K562 (cell line): ENCODE measurements at regions not wholly inside any gene's neighbourhood (a gene's known extent, or its start where the extent isn't known, plus 50 kb on each side); places are given as distances from the start of the nearest gene placed in this dataset.

ENCODE experiments used
- ATAC-seq: fragments of 200-7000 bp; cut with Tn5 transposase; 3 replicates; pipeline ENCODE4 v1.9.1; 2020; ENCODE audit warnings: moderate library complexity
- BruUV-seq: library from RNA; stranded (reverse); fragments of 400-500 nt; replicated peaks from 2 replicates; lab custom pipeline; 2021; lab: Mats Ljungman, UMichigan
- CTCF ChIA-PET: fragments of 300-600 bp; formaldehyde crosslinking; extraction: SDS; loops from one replicate; lab custom pipeline; 2021; ENCODE audit warnings: low intra/inter-chr PET ratio; lab: Yijun Ruan, JAX
- POLR2A ChIA-PET: fragments of 300-600, 350-650 bp; sonication (Branson Sonifier 250); formaldehyde crosslinking; extraction: SDS; loops from one replicate; lab custom pipeline; 2021; ENCODE audit warnings: antibody characterized with exemption, inconsistent platforms; lab: Yijun Ruan, JAX
- DNase-seq, 4 experiments: peaks; one replicate each; pipeline versions ENCODE4 v3.0.0 to v3.0.0-alpha.2; 2011 to 2018; ENCODE audit warnings: low spot score in 3 of 4, mixed read lengths in 3 of 4; ENCODE audit errors: extremely low read depth in 1 of 4
- FAIRE-seq: peaks from 2 replicates; lab custom pipeline; 2011; peaks lifted over from hg19 to GRCh38; lab: Jason Lieb, UNC
- H2AFZ ChIP-seq: 2 replicates; pipeline ENCODE4 v1.6.0; 2011; ENCODE audit warnings: low read depth, low read length, control low read depth, inconsistent platforms
- H3K27ac ChIP-seq: fragments of 200-600 bp; 3 replicates; pipeline ENCODE4 v1.8.0; 2011; ENCODE audit warnings: low read depth, mild to moderate bottlenecking, control low read depth, inconsistent platforms, low read length, moderate library complexity, mixed read lengths; ENCODE audit errors: extremely low read depth
- H3K27me3 ChIP-seq, 2 experiments: fragments of 300-600 bp in 1 of 2; 2 replicates in 1 of 2; 3 replicates in 1 of 2; pipeline versions ENCODE4 v1.6.0 to v1.8.0; 2011; ENCODE audit warnings: inconsistent platforms in 2 of 2, low read length in 2 of 2, mild to moderate bottlenecking in 1 of 2, mixed read lengths in 1 of 2, moderate library complexity in 1 of 2; ENCODE audit not compliant: control insufficient read depth in 2 of 2, insufficient read depth in 2 of 2
- H3K36me3 ChIP-seq: fragments of 300-600 bp; 3 replicates; pipeline ENCODE4 v1.8.0; 2011; ENCODE audit warnings: mild to moderate bottlenecking, low read length, inconsistent platforms; ENCODE audit not compliant: control insufficient read depth, insufficient read depth
- H3K4me1 ChIP-seq, 2 experiments: fragments of 200-600 bp in 1 of 2; replicated peaks in 1 of 2; 2 replicates in 1 of 2; 3 replicates in 1 of 2; pipeline versions ENCODE4 v1.5.1 to v1.8.0; 2011; ENCODE audit warnings: inconsistent platforms in 2 of 2, low read length in 2 of 2, mild to moderate bottlenecking in 1 of 2, mixed read lengths in 1 of 2, moderate library complexity in 1 of 2; ENCODE audit not compliant: control insufficient read depth in 2 of 2, insufficient read depth in 2 of 2
- H3K4me2 ChIP-seq: 2 replicates; pipeline ENCODE4 v1.6.1; 2011; ENCODE audit warnings: low read length, control low read depth, inconsistent platforms, mixed read lengths; ENCODE audit not compliant: insufficient read depth
- H3K4me3 ChIP-seq: fragments of 200-600 bp; sonication (generic), shearing (Covaris generic); 2 replicates; pipeline ENCODE4 v1.5.1; 2016; ENCODE audit warnings: control low read depth, inconsistent platforms
- H3K79me2 ChIP-seq: fragments of 200-600 bp; 3 replicates; pipeline ENCODE4 v1.8.0; 2011; ENCODE audit warnings: low read length, inconsistent platforms; ENCODE audit not compliant: control insufficient read depth, insufficient read depth
- H3K9ac ChIP-seq, 2 experiments: 2 replicates each; pipeline versions ENCODE4 v1.6.0 to v1.6.1; 2011; ENCODE audit warnings: low read depth in 2 of 2, low read length in 2 of 2, control low read depth in 1 of 2, inconsistent platforms in 1 of 2, mild to moderate bottlenecking in 1 of 2, mixed read lengths in 1 of 2; ENCODE audit not compliant: insufficient read depth in 1 of 2
- H3K9me1 ChIP-seq: one replicate; pipeline ENCODE4 v1.6.0; 2011; ENCODE audit warnings: inconsistent platforms, mild to moderate bottlenecking, low read length, moderate library complexity; ENCODE audit not compliant: control insufficient read depth, insufficient read depth
- H3K9me3 ChIP-seq: replicated peaks from 2 replicates; pipeline ENCODE4 v1.5.1; 2011; ENCODE audit warnings: low read depth, low read length, inconsistent platforms; ENCODE audit not compliant: control insufficient read depth, insufficient read depth
- H4K20me1 ChIP-seq: replicated peaks from 2 replicates; pipeline ENCODE4 v1.6.1; 2011; ENCODE audit warnings: low read length, inconsistent platforms, mixed read lengths; ENCODE audit not compliant: control insufficient read depth, insufficient read depth
- BRF2 ChIP-seq: IDR thresholded peaks from 3 replicates; pipeline ENCODE4 v1.6.1; 2011; ENCODE audit warnings: borderline replicate concordance, mild to moderate bottlenecking; ENCODE audit not compliant: insufficient read length, insufficient read depth
- ESRRA ChIP-seq: fragments of 450-650 bp; IDR thresholded peaks from 2 replicates; pipeline ENCODE4 v1.6.1; 2014; ENCODE audit warnings: low read depth, mild to moderate bottlenecking, moderate library complexity, borderline replicate concordance
- FOXA3 ChIP-seq, 2 experiments: fragments of 450-650 bp in 1 of 2; sonication (generic) in 1 of 2; formaldehyde crosslinking; IDR thresholded peaks in 1 of 2; conservative IDR thresholded peaks in 1 of 2; 2 replicates each; pipeline versions ENCODE4 v1.4.0 to v1.8.0; 2020 to 2022; ENCODE audit warnings: mild to moderate bottlenecking in 2 of 2, missing genetic modification reagents in 1 of 2
- HOXB6 ChIP-seq: fragments of 250-450 bp; sonication (Bioruptor Pico); IDR thresholded peaks from 2 replicates; pipeline ENCODE4 v1.5.1; 2022; ENCODE audit warnings: mild to moderate bottlenecking, borderline replicate concordance
- SNIP1 ChIP-seq: fragments of 450-650 bp; IDR thresholded peaks from 2 replicates; pipeline ENCODE4 v1.7.1; 2017; ENCODE audit warnings: low read depth, mild to moderate bottlenecking
- ZNF174 ChIP-seq: fragments of 250-450 bp; sonication (Bioruptor Pico); IDR thresholded peaks from 2 replicates; pipeline ENCODE4 v1.4.0; 2020; ENCODE audit warnings: mild to moderate bottlenecking
- WGBS: fragments of 100-300 bp; shearing (Covaris generic); methylation state at CpG from one replicate; pipeline ENCODE4 v1.1.6; 2016; ENCODE audit warnings: low coverage, mixed read lengths; ENCODE audit not compliant: insufficient coverage; ENCODE audit errors: missing lambda C conversion rate; 5-methylcytosine and 5-hydroxymethylcytosine counted together
- in situ Hi-C: fragments of 300-500 bp; cut with MboI; formaldehyde crosslinking; loops from 4 replicates; pipeline ENCODE4 v1.15.0; 2018; ENCODE audit warnings: inconsistent platforms, mixed read lengths
- intact Hi-C: fragments of 100-400 bp; cut with micrococcal nuclease; formaldehyde crosslinking; loops from 2 replicates; pipeline ENCODE4 v1.14.2; 2022
- TF ChIP-seq, protein P1 (sequence below): IDR thresholded peaks from 3 replicates; pipeline ENCODE4 v1.6.1; 2011; ENCODE audit warnings: borderline replicate concordance, mild to moderate bottlenecking, moderate library complexity; ENCODE audit not compliant: insufficient read length; ENCODE audit errors: extremely low read depth
- TF ChIP-seq, protein P2 (sequence below): fragments of 250-450 bp; sonication (Bioruptor Pico); IDR thresholded peaks from 2 replicates; pipeline ENCODE4 v1.8.0; 2021; ENCODE audit warnings: borderline replicate concordance, mild to moderate bottlenecking, moderate library complexity; ENCODE audit not compliant: poor library complexity, severe bottlenecking

DNA sequence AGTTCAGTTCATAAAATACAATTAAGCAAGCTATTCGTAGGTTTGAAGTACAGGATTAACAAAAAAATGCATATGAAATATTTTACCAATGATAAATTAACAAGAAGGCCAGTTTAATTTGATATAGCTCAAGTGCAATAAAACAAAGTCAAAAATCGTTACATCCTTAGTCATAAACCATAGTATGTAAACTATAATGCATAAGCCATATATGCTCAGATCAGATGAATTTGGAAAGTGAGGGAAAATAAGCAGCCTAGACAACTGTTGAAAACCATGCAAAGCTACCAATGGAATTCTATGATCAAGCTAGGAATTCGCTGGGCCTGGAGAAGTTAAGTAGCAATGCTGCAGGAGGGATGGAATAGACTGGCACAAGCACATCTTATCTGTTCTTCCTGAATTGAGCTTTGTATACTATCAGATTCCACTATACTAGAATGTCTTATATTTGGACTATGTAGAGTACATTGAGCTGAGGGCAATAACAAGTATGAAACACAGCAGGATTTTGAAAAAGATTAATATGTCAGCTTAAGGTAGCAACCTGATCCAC is 682.0 kb downstream of the IRS1 start (continued):
- TF ChIP-seq FOXA3 (CRISPR knock-in tag; conservative IDR thresholded peaks at IDR 0.05 in 1 of 2, IDR thresholded peaks at IDR 0.05 in 1 of 2): no peak
- TF ChIP-seq, protein P1, sequence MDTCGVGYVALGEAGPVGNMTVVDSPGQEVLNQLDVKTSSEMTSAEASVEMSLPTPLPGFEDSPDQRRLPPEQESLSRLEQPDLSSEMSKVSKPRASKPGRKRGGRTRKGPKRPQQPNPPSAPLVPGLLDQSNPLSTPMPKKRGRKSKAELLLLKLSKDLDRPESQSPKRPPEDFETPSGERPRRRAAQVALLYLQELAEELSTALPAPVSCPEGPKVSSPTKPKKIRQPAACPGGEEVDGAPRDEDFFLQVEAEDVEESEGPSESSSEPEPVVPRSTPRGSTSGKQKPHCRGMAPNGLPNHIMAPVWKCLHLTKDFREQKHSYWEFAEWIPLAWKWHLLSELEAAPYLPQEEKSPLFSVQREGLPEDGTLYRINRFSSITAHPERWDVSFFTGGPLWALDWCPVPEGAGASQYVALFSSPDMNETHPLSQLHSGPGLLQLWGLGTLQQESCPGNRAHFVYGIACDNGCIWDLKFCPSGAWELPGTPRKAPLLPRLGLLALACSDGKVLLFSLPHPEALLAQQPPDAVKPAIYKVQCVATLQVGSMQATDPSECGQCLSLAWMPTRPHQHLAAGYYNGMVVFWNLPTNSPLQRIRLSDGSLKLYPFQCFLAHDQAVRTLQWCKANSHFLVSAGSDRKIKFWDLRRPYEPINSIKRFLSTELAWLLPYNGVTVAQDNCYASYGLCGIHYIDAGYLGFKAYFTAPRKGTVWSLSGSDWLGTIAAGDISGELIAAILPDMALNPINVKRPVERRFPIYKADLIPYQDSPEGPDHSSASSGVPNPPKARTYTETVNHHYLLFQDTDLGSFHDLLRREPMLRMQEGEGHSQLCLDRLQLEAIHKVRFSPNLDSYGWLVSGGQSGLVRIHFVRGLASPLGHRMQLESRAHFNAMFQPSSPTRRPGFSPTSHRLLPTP: no peak

GRCh38 chr2:226116346-226116745 is 683.3 kb downstream of the IRS1 start:
- CTCF ChIA-PET: no interaction called here
- H3K9me3 ChIP-seq: no peaks in the 10 kb centered on the region
- H3K4me2 ChIP-seq: no peak overlapping the region
- H4K20me1 ChIP-seq: no peaks in the 10 kb centered on the region
- TF ChIP-seq, protein P2, sequence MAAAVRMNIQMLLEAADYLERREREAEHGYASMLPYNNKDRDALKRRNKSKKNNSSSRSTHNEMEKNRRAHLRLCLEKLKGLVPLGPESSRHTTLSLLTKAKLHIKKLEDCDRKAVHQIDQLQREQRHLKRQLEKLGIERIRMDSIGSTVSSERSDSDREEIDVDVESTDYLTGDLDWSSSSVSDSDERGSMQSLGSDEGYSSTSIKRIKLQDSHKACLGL (CRISPR knock-in tag): no peak
- TF ChIP-seq ZNF174 (CRISPR knock-in tag) (no peak), ESRRA (no peak), HOXB6 (CRISPR knock-in tag) (no peak), SNIP1 (no peak), BRF2 (no peak)
- TF ChIP-seq, all 486 proteins: peak for 0
- WGBS: 0% methylated on average over 3 of the region's 3 CpGs
- no peaks in the 10 kb centered on the region for H3K27me3 ChIP-seq
- H3K9ac ChIP-seq: no peak overlapping the region
- POLR2A ChIA-PET: no interaction called here
- no peaks in the 10 kb centered on the region for H3K9me1 ChIP-seq
- no peaks in the 10 kb centered on the region for H3K36me3 ChIP-seq
- H2AFZ ChIP-seq: no peak overlapping the region
- H3K4me1 ChIP-seq: no peaks in the 10 kb centered on the region
- BruUV-seq: no TSS peak
- no peaks in the 10 kb centered on the region for H3K79me2 ChIP-seq
- DNase-seq (no peak), FAIRE-seq (no peak), ATAC-seq (no peak)
- H3K4me3 ChIP-seq: no peak overlapping the region
- in situ Hi-C loops: no loop called here
- intact Hi-C loops: no loop called here
- no peak overlapping the region for H3K27ac ChIP-seq
